HepG2 (cell line): ENCODE measurements at regions not wholly inside any gene's neighbourhood (a gene's known extent, or its start where the extent isn't known, plus 50 kb on each side); places are given as distances from the start of the nearest gene placed in this dataset.

Source experiments
- CTCF ChIP-seq: sonication (generic); formaldehyde crosslinking; IDR thresholded peaks from 2 replicates; pipeline ENCODE4 v1.5.0; 2020; ENCODE audit warnings: mild to moderate bottlenecking, missing genetic modification reagents, moderate library complexity
- HBP1 ChIP-seq: IDR thresholded peaks from 2 replicates; pipeline ENCODE4 v1.6.1; 2016; ENCODE audit warnings: low read depth, control low read depth
- KMT2A ChIP-seq: sonication (generic); formaldehyde crosslinking; IDR thresholded peaks from 2 replicates; pipeline ENCODE4 v1.4.0; 2020; ENCODE audit warnings: missing genetic modification reagents
- PBX2 ChIP-seq: IDR thresholded peaks from 2 replicates; pipeline ENCODE4 v1.6.1; 2016; ENCODE audit warnings: control low read depth
- PHF8 ChIP-seq: sonication (generic); formaldehyde crosslinking; IDR thresholded peaks from 2 replicates; pipeline ENCODE4 v1.5.0; 2020; ENCODE audit warnings: missing genetic modification reagents

GRCh38 chr13:106986687-106987426 lies 418.9 kb upstream of the ARGLU1 start:
- TF ChIP-seq KMT2A (no peak), PBX2 (no peak), PHF8 (CRISPR knock-in tag) (no peak), CTCF (CRISPR knock-in tag) (no peak), HBP1 (CRISPR knock-in tag) (no peak)
